NCI-H524 (cell line): ENCODE measurements at regions not wholly inside any gene's neighbourhood (a gene's known extent, or its start where the extent isn't known, plus 50 kb on each side); places are given as distances from the start of the nearest gene placed in this dataset.

Experiments
- DNase-seq, 2 experiments: peaks; one replicate each; lab custom pipeline; 2025; lab: John Stamatoyannopoulos, UW

DNA sequence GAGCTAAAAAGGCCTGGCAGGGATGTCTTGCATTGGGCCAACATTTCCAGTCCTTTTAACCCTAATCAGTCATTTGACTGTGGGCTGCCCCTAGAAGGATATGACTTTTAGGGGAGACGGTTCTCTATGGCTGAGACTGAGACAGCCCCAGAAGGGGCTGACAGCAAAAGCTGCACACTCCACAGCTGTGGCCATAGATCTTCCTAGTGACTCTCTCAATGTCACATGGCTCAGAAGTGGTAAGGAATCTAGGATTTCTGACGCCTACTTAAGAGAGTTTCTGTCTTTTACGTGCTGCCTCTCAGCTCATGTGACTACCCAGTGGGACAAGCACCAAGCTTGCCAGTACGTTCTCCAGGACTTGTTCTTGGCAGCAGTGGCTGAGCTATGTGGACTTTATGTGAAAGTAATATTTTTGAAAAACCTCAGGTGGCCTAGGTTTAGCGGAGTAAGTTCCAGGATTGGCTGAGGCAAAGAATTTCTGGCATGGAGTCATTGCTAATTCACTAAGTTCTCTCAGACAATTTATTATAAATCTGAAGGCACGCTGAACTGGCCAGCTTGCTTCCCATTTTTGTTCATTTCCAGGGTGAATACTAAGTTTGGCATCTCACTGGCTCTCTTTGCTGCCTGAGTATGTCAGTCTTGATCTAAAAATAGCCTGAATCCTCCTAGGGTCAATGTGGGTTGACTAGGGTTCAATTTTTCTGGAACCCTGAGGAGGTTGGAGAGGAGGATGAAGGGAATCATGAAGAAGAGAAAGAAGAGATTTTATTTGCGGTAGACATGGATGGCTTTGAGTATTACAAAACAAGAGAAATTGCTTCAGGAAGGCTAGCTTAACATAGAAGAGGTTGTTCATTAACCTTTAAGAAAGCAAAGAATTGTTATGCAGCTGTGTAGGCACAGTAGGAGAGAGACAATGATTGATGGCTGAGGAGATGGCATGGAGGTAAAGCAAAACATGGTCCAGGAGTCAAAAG is 271.8 kb downstream of the AEBP2 start:
- DNase-seq: no peak

- DNase-seq: no peak
Observed at GRCh38 chr12:19712041-19712440, 272.7 kb downstream of the AEBP2 start.

DNA sequence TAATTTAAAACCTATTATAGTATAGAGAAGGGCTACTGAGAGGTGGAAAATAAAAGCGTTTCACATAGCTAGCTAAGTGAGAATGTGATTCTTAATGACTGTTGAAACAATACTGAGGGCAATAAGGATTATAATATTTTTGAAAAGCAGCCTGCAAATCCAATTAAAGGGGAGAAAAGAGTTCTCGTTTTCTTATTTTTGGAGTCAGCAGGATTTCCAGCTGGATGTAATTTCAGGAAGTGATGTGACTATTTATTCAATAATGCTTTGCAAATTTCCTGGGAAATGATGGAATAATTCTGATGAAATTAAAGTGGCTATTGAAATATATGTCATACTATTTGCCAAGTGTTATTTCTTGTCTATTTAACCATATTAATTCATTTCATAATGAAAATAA is 279.1 kb downstream of the AEBP2 start:
- DNase-seq: no peak

- no peak for DNase-seq
Observed at GRCh38 chr12:19719672-19720071, 280.4 kb downstream of the AEBP2 start.

- DNase-seq: no peak
Observed at GRCh38 chr12:19726122-19726521, 286.8 kb downstream of the AEBP2 start.

GRCh38 chr12:19726592-19726991 is 287.3 kb downstream of the AEBP2 start:
- no peak for DNase-seq

GRCh38 chr12:19737019-19737418 is 297.7 kb downstream of the AEBP2 start:
- no peak for DNase-seq

- peak; percentile 26 to 58 for DNase-seq
Observed at GRCh38 chr12:19739195-19739776, 300.0 kb downstream of the AEBP2 start.

- DNase-seq: no peak
Observed at GRCh38 chr12:19740472-19741131, 301.3 kb downstream of the AEBP2 start.

DNA sequence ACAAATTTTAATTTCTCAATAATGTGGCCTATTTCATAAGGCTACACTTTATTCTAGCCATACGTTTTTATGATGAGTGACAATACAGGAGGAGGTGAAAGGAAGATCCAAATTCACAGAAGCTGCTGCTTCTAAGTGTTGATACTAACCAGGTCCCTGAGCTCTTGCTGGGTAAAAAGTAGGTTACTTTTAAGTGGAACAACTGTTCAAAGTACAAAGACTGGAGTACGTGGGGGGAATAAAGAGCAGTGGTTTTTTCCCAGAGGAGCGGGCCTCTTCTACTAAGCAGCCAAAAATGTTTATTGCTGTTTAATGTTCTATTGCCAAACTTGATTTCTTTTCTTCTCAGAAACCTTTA is 301.8 kb downstream of the AEBP2 start:
- DNase-seq: no peak

DNA sequence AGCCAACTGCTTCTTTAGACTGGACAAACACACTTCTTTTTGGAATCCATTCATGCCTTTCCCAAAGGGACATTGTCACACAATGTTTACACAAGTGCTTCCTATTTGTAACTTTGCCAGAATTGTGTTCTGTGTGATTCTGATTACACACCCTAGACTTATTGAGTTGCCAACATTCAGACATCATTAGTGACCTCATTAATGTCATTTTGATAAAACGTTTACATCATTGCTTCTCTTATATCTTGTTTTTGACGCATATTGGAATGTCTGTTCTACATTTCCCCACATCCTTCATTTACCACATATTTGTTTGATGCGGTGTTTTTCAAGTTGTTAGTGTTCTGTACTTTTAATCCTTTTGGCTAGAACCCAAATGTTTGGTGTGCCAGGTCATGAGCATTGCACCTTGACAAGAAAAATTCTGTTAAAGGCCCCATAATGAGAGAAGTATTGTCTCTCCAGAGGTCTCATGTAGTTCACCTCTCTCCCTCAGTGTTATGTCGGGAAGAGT is 305.5 kb downstream of the AEBP2 start:
- DNase-seq: no peak

- DNase-seq: no peak
Observed at GRCh38 chr12:19746471-19746870, 307.2 kb downstream of the AEBP2 start.

DNA sequence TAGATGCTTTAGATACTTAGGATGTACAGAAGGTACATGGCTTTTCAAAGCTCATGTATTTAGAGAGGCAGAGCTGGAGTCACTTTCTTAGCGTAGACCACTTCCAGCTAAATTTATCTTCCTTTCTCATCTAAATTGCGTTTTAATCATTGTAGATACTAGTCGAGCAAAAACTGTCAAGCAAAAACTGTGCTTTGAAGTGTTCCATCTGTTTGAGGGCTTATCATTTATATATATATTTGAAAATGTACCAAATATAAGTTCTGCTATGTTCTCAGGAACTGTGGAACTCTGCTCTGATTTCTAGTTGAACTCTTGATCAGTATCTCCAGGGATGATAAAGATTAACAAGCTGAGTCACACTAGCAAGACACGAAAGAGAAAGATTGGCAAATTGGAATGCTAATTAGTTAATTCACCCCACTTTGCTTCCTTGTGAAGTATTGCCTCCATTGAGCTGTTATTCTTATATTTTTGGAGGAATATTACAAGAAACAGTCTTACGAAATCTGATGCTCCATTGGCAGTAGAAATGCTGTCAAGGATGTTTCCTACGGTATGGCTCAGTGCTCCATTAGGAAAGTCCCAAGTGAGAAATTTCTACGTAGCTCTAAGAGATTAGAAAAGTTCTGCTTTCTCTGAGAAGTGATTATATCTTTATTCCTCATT is 310.7 kb downstream of the AEBP2 start:
- DNase-seq: no peak

DNA sequence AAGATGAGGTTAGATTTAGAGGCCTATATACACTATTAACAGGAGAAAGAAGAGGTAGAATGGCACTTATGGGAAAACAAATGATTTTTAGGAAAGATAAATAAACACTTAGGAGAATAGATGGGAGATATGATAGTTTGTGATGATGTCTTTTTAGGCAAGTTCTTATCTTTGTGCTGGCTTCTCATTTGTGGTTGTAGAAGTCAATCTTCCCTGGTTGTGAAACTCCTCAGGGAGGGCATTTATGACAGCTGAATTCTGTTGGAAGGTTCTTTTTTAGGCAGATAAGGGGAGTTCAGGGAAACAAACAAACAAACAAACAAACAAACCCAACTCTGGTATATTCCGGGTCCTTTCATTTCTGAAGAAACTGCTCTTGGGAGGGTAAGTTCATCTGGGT is 311.8 kb downstream of the AEBP2 start:
- DNase-seq: no peak

GRCh38 chr12:19752712-19753111 is 313.4 kb downstream of the AEBP2 start:
- no peak for DNase-seq

DNA sequence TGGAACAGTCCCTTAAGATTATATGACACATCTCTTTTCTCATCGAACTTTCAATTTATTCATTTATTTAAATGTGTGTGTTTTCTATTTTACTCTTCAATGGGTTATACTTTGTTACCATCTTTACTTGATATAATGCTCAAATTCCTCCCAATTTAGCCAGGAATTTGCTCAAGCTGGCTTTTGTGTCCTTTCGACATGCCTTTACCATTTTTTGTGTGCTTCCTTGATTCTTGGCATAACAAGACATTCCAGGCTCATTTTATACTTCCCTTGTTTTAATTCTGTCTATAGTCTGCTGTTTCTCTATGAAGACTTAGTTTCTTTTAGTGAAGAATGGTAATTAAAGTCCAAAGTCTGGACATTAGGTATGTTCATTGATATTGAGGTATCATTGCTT is 315.8 kb downstream of the AEBP2 start:
- no peak for DNase-seq

DNA sequence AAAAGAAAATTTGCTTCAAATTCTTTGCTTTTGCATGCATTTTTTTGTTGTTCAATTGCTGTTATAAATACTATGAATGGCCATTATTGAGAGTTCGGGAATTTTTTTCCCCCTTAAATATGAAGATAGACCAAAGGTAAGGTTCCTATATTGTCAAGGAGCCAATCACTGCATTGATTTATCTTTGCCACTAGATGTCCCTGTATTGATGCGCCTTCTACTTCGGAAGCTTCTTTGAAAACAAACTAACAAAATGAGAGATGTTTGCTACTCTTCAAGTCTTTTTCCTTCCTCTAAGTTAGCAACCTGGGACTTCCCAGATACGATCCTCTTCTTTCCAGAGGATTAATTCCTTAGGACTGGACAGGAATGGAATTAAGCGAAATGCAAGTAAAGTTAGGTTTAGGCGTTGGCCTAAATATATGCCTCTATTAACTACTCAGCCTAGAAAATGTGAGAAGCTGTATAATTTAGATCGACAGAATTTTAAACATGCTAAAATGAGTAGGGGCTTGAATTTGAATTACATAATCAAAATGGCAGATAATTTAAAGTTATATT is 318.1 kb downstream of the AEBP2 start:
- DNase-seq: peak in 1 of 2 experiments; percentile 17

DNA sequence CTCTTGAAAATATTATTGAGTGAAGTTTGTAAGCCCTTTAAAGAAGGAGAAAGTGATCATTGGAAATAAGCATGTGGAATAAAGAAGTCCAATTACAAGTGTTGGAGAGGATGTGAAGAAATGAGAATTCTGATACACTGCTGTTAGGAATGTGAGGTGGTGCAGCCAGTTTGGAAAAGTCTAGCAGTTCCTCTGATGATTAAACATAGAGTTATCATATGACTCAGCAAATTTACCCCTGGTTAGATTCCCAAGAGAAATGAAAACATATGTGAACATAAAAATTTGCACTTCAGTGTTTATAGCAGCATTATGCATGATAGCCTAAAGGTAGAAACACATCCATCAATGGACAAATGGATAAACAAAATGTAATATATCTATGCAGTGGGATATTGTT is 319.9 kb downstream of the AEBP2 start:
- DNase-seq: no peak

DNA sequence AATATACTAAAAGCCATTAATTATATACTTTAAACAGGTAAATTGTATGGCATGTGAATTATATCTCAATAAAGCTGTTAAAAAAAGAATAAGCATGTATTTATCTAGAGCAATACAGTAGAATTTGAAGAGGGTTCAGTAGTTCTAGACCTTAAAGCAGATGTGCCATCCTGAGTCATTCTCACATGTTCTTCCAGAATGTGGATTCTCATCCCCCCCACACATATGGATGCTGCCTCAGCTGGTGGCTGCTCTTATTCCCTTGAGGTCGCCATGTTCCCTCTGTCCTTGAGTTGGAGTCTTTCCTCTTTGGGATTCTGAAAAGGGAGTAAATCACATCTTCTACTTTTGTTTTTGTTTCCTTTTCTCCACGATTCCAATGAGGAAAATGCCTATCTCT is 321.3 kb downstream of the AEBP2 start:
- no peak for DNase-seq

DNA sequence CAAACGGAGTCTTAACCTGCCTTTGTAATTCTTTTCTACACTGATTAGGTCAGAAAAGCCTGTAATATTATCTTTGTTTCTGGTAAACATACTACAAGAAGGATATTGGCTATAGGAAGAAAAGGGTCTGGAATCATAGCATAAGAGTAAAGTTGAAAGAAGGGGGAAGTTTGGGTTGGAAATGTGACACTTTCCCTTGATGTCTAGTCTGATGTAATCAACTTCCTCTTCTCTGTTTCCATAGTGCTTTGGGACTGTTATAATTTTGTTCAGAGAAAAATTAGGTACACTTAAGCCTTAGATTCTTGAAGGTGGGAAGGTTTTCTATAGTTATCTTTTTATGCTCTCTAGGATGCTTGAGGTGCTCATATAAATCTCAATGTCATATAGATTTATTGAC is 322.2 kb downstream of the AEBP2 start:
- no peak for DNase-seq

DNA sequence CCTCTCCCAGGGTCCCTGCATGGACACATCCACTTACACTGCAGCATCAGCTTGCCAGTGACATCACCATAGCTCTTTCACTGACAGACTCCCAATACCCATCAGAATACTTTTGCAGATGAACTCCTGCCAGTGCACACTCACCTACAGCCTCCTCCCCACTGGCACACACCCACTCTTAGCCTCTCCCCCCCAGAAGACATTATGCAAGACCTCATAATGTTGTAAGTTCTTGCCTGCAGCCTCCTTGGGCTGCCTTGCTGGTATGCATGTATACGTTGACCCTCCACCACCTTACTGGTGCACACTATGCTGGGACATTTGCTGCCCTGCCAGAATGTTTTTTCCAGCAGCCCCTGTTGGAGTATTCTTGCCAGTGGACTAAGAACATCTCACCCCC is 324.2 kb downstream of the AEBP2 start:
- no peak for DNase-seq

- DNase-seq: no peak
Observed at GRCh38 chr12:19764408-19764807, 325.1 kb downstream of the AEBP2 start.
